ENCODE measurements at regions not wholly inside any gene's neighbourhood (a gene's known extent, or its start where the extent isn't known, plus 50 kb on each side); places are given as distances from the start of the nearest gene placed in this dataset.
"Not testable (repeated sequence)": the region's sequence is repeated elsewhere in the genome, so short reads cannot be mapped to it uniquely, and the experiment has no call there.

DNA sequence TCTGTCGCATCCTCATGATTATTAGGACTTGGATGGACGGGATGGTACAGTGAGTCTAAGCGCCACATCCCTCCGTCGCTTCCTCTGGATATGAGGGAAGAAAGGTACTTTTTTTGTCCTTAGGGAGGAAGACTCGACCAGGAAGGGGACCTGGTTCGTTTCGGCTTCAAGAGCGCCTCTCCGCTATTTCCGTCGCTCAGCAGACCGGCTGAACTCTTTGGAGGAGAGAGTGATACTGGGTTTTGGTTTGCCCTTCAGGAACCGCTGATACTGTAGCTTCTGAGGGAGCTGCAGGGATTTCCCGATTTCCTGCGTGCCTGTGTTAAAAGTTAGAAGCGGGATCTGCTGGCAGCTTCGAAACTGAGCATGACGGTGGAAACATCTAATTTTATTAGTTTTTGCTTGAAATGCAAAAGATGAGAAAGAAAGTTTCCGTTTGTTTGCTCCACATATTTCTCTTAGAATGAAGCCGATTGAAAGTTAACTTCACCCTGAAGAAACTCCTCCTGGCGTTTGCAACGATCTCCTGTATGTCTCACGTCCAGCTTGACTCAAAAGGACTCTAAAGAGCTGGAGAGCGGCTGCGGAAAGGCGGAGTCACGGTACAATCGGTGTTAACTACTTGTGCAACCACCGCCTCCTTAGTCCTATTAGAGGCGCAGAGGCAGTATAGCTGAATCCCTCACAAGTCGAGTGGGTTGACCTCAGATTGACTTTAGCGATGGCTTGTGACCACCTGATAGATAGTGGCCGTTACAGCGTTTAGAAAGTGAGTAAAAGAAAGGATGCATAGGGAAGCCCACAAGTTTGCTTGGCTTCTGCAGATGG, 129.4 kb downstream of the TRIM27 start:
- CTCF ChIA-PET: no interaction called here
- Histone ChIP-seq H3K9me3 (ENCODE audit: insufficient read depth, low read depth) (no peaks in the 10 kb centered on the region), H3K4me3 (no peak overlapping the region), H3F3A (ENCODE audit: insufficient read depth, low read depth) (peaks cover 5% of the 10 kb centered on the region; the same call in 1 of the 2 replicates), H3K36me3 (ENCODE audit: low read depth) (no peaks in the 10 kb centered on the region), H3K9me2 (ENCODE audit: insufficient read depth) (no peaks in the 10 kb centered on the region), H3K27ac (no peak overlapping the region), H4K20me1 (ENCODE audit: insufficient read depth) (no peaks in the 10 kb centered on the region), H3K27me3 (ENCODE audit: insufficient read depth, low read depth) (no peaks in the 10 kb centered on the region), H3K79me2 (ENCODE audit: low read depth) (no peaks in the 10 kb centered on the region), H3K4me1 (replicated peaks; ENCODE audit: insufficient read depth) (peaks cover 5% of the 10 kb centered on the region; the same call in 1 of the 2 replicates), H3K4me2 (no peak overlapping the region), H2AFZ (no peak overlapping the region)
- TF ChIP-seq, protein P1, sequence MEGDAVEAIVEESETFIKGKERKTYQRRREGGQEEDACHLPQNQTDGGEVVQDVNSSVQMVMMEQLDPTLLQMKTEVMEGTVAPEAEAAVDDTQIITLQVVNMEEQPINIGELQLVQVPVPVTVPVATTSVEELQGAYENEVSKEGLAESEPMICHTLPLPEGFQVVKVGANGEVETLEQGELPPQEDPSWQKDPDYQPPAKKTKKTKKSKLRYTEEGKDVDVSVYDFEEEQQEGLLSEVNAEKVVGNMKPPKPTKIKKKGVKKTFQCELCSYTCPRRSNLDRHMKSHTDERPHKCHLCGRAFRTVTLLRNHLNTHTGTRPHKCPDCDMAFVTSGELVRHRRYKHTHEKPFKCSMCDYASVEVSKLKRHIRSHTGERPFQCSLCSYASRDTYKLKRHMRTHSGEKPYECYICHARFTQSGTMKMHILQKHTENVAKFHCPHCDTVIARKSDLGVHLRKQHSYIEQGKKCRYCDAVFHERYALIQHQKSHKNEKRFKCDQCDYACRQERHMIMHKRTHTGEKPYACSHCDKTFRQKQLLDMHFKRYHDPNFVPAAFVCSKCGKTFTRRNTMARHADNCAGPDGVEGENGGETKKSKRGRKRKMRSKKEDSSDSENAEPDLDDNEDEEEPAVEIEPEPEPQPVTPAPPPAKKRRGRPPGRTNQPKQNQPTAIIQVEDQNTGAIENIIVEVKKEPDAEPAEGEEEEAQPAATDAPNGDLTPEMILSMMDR (conservative IDR thresholded peaks at IDR 0.05): no peak
- TF ChIP-seq EZH2 (IDR thresholded peaks at IDR 0.05; ENCODE audit: low read depth): no peak
- POLR2A ChIA-PET (ENCODE audit: unreplicated experiment): no interaction called here
- BruUV-seq (replicated peaks): no TSS peak
- no peak for DNase-seq
- intact Hi-C loops (cut with micrococcal nuclease; ENCODE audit: unreplicated experiment): loop anchor here (5.0 kb wide), 1 partner anchor 148 kb away; no protein-coding TSS in a partner anchor

DNA sequence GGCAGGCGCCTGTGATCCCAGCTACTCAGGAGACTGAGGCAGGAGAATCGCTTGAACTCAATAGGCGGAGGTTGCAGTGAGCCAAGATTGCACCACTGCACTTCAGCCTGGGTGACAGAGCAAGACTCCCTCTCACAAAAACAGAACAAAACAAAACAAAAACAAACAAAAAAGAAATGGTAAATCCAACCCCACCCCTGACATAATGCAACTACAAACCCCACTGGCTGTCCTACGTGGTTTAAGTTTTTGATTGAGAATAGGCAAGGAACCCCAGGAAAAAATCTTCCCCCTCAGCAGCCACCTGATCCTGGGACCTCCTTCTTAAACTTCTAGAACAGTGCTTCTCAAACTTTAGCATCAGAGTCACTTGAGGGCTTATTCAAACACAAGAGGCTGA, 123.1 kb downstream of the TRIM27 start:
- H3K9me2 ChIP-seq (ENCODE audit: insufficient read depth); H3K27ac ChIP-seq; H3K36me3 ChIP-seq (ENCODE audit: low read depth); intact Hi-C loops (cut with micrococcal nuclease; ENCODE audit: unreplicated experiment); H3K4me3 ChIP-seq; H3K79me2 ChIP-seq (ENCODE audit: low read depth); BruUV-seq (replicated peaks); H3K9me3 ChIP-seq (ENCODE audit: insufficient read depth, low read depth); H3K27me3 ChIP-seq (ENCODE audit: insufficient read depth, low read depth); DNase-seq; H2AFZ ChIP-seq; CTCF ChIA-PET; H3K4me2 ChIP-seq; H3F3A ChIP-seq (ENCODE audit: insufficient read depth, low read depth); H4K20me1 ChIP-seq (ENCODE audit: insufficient read depth); H3K4me1 ChIP-seq (replicated peaks; ENCODE audit: insufficient read depth); POLR2A ChIA-PET (ENCODE audit: unreplicated experiment): not testable (repeated sequence)

DNA sequence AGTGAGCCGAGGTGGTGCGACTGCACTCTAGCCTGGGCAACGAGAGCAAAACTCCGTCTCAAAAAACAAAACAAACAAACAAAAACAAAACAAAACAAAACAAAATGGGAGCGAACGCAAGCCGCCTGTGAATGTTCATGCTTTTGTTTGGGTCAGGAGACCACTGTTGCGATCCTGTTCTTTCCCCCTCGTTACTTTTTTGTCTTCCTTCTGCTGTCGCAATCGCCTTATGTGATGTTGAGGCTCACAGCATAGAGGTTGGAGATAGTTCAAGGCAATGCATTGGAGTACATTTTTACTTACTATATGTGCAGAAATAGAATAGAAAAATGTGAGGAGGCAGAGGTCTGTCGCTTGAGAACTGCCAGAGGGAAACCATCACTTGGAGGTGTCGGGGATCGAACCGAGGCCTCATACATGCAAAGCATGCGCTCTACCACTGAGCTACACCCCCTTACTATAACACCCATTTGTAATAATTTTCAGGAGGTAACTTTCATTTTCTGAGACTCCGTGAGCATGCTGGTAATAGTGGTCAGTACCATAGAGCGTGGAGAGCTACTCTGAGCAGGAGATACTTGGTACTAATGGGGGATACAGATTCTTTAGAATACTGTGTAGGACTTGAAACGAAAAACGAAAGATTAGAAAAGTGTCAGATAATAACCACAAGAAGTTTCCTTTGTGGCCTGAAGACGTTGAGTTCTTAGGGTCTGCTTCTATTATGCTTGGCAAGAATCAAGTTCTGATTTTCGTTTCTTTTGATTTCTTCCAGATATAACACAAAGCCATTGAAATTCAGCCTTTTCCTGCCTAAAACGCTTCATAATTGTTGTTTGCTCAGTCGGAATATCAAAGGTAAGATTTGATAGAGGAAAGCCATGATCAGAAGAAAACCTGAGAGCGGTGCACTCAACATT, 121.1 kb downstream of the TRIM27 start:
- ChIA-PET CTCF (no interaction called here), POLR2A (ENCODE audit: unreplicated experiment) (no interaction called here)
- Histone ChIP-seq H3K27me3 (ENCODE audit: insufficient read depth, low read depth) (no peaks in the 10 kb centered on the region), H2AFZ (peak overlapping the region; percentile 74), H3K36me3 (ENCODE audit: low read depth) (no peaks in the 10 kb centered on the region), H4K20me1 (ENCODE audit: insufficient read depth) (no peaks in the 10 kb centered on the region), H3K27ac (no peak overlapping the region), H3K4me1 (replicated peaks; ENCODE audit: insufficient read depth) (0 out of 2 replicates have a peak, but pooled peaks cover 7% of the 10 kb centered on the region), H3K4me2 (peak overlapping the region; percentile 84), H3K9me2 (ENCODE audit: insufficient read depth) (no peaks in the 10 kb centered on the region), H3K79me2 (ENCODE audit: low read depth) (no peaks in the 10 kb centered on the region), H3F3A (ENCODE audit: insufficient read depth, low read depth) (peaks cover 10% of the 10 kb centered on the region; the same call in 1 of the 2 replicates), H3K4me3 (peak overlapping the region; percentile 56; the same call in 1 of the 2 replicates), H3K9me3 (ENCODE audit: insufficient read depth, low read depth) (no peaks in the 10 kb centered on the region)
- peak; percentile 10 to 50 for DNase-seq
- intact Hi-C loops (cut with micrococcal nuclease; ENCODE audit: unreplicated experiment): no loop called here
- no TSS peak for BruUV-seq (replicated peaks)
- TF ChIP-seq EZH2 (IDR thresholded peaks at IDR 0.05; ENCODE audit: low read depth): no peak
- TF ChIP-seq, protein P1 (conservative IDR thresholded peaks at IDR 0.05): no peak

All from PC-9 (cell line).